ENCODE measurements at regions not wholly inside any gene's neighbourhood (a gene's known extent, or its start where the extent isn't known, plus 50 kb on each side); places are given as distances from the start of the nearest gene placed in this dataset.

DNA sequence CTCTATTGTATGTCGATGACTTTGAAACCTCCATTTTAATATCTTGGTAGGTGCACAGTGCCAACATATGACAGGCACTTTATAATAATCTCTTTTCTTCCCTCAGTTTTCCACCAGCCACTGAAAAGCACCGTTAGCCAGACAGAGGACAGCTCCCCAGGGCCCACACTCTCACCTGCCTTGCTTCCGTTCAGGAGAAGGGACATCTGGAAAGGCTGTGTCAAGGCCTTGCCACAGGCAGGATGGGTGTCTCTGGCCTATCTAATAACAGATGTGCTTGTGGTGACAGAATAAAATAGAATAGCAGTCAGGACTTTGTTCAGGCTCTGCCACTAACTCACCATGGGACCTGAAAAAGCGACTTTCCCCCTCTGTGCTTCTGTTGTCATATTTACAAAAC, 75.5 kb upstream of the CCDC167 start:
- Histone ChIP-seq H3K4me3 (ENCODE audit: low read depth in 2 of 2, low read length in 2 of 2) (no peak overlapping the region), H3K27me3 (ENCODE audit: control insufficient read depth, insufficient read depth, low read length) (no peaks in the 10 kb centered on the region), H3K36me3 (ENCODE audit: control insufficient read depth, insufficient read depth, low read length) (no peaks in the 10 kb centered on the region), H3K4me1 (ENCODE audit: control insufficient read depth, insufficient read depth, low read length) (peaks cover 36% of the 10 kb centered on the region), H3K27ac (ENCODE audit: low read length) (peak overlapping the region; percentile 85), H3K9me3 (ENCODE audit: control insufficient read depth, insufficient read depth, low read depth, low read length) (no peaks in the 10 kb centered on the region)
- CTCF ChIA-PET, result no interaction called here
- ATAC-seq (no peak), DNase-seq (ENCODE audit: low read depth, low spot score) (no peak)
- intact Hi-C loops (cut with micrococcal nuclease; ENCODE audit: unreplicated experiment) (no loop called here), in situ Hi-C loops (cut with HindIII; ENCODE audit: low pct_unique_long_range_greater_than_20kb, low sequenced_read_pairs) (no loop called here)
- POLR2A ChIA-PET, result no interaction called here
- no TSS peak for BruUV-seq (replicated peaks)
- TF ChIP-seq POLR2AphosphoS5 (IDR thresholded peaks at IDR 0.05; ENCODE audit: low read depth, low read length) (no peak), TCF7L2 (IDR thresholded peaks at IDR 0.05; ENCODE audit: low read depth, low read length) (no peak), REST (IDR thresholded peaks at IDR 0.05; ENCODE audit: insufficient read depth in 1 of 2, low read depth in 2 of 2, low read length in 1 of 2) (no peak), SIN3A (IDR thresholded peaks at IDR 0.05; ENCODE audit: borderline replicate concordance, insufficient read depth, low read depth, low read length) (no peak)
- TF ChIP-seq, protein P1, sequence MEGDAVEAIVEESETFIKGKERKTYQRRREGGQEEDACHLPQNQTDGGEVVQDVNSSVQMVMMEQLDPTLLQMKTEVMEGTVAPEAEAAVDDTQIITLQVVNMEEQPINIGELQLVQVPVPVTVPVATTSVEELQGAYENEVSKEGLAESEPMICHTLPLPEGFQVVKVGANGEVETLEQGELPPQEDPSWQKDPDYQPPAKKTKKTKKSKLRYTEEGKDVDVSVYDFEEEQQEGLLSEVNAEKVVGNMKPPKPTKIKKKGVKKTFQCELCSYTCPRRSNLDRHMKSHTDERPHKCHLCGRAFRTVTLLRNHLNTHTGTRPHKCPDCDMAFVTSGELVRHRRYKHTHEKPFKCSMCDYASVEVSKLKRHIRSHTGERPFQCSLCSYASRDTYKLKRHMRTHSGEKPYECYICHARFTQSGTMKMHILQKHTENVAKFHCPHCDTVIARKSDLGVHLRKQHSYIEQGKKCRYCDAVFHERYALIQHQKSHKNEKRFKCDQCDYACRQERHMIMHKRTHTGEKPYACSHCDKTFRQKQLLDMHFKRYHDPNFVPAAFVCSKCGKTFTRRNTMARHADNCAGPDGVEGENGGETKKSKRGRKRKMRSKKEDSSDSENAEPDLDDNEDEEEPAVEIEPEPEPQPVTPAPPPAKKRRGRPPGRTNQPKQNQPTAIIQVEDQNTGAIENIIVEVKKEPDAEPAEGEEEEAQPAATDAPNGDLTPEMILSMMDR (IDR thresholded peaks at IDR 0.05), result no peak

DNA sequence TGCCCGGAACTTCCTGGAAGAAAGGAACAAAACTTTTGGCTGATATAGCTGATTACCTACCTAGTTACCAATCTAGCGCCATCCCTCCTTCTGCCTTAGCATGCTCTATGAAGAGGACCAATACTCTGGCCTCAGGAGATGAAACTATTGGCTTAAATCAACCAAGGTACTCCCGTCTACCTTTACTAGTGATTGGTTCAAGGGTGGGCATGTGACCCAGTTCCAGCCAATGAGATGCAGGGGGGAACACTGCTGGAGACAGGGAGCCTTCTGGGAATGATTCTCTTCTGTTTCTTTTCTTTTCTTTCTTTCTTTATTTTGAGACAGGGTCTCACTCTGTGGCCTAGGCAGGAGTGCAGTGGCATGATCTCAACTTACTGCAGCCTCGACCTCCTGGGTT, 72.6 kb upstream of the CCDC167 start:
- ATAC-seq (no peak), DNase-seq (ENCODE audit: low read depth, low spot score) (no peak)
- TF ChIP-seq TCF7L2 (IDR thresholded peaks at IDR 0.05; ENCODE audit: low read depth, low read length) (no peak), SIN3A (IDR thresholded peaks at IDR 0.05; ENCODE audit: borderline replicate concordance, insufficient read depth, low read depth, low read length) (no peak), REST (IDR thresholded peaks at IDR 0.05; ENCODE audit: insufficient read depth in 1 of 2, low read depth in 2 of 2, low read length in 1 of 2) (no peak), POLR2AphosphoS5 (IDR thresholded peaks at IDR 0.05; ENCODE audit: low read depth, low read length) (no peak)
- TF ChIP-seq, protein P1 (IDR thresholded peaks at IDR 0.05), result no peak
- ChIA-PET CTCF (no interaction called here), POLR2A (no interaction called here)
- Histone ChIP-seq H3K4me3 (ENCODE audit: low read depth in 2 of 2, low read length in 2 of 2) (no peak overlapping the region), H3K9me3 (ENCODE audit: control insufficient read depth, insufficient read depth, low read depth, low read length) (no peaks in the 10 kb centered on the region), H3K4me1 (ENCODE audit: control insufficient read depth, insufficient read depth, low read length) (peaks cover 25% of the 10 kb centered on the region), H3K36me3 (ENCODE audit: control insufficient read depth, insufficient read depth, low read length) (no peaks in the 10 kb centered on the region), H3K27me3 (ENCODE audit: control insufficient read depth, insufficient read depth, low read length) (no peaks in the 10 kb centered on the region), H3K27ac (ENCODE audit: low read length) (peak overlapping the region; percentile 26; the same call in 1 of the 2 replicates)
- no TSS peak for BruUV-seq (replicated peaks)
- in situ Hi-C loops (cut with HindIII; ENCODE audit: low pct_unique_long_range_greater_than_20kb, low sequenced_read_pairs) (no loop called here), intact Hi-C loops (cut with micrococcal nuclease; ENCODE audit: unreplicated experiment) (no loop called here)

All from Panc1 (cell line).